Lower leg skin (tissue), 4 donors: ENCODE measurements at regions not wholly inside any gene's neighbourhood (a gene's known extent, or its start where the extent isn't known, plus 50 kb on each side); places are given as distances from the start of the nearest gene placed in this dataset.
"Not testable (repeated sequence)": the region's sequence is repeated elsewhere in the genome, so short reads cannot be mapped to it uniquely, and the experiment has no call there.

Experiments used
- DNase-seq, 2 donors: peaks; one replicate each; pipeline ENCODE4 v3.0.0-alpha.2; 2019; ENCODE audit warnings: low spot score in 2 of 2
- H3K4me3 ChIP-seq: fragments of 200-600 bp; sonication (generic); 2 replicates; pipeline ENCODE4 v1.5.1; 2017; ENCODE audit warnings: mild to moderate bottlenecking, low read depth; ENCODE audit not compliant: poor library complexity, severe bottlenecking
- CTCF ChIP-seq, 3 donors: fragments of 450-650 bp; IDR thresholded peaks; one replicate each; pipeline ENCODE4 v1.5.1; 2016; ENCODE audit warnings: antibody characterized with exemption in 3 of 3, mild to moderate bottlenecking in 3 of 3, moderate library complexity in 2 of 3
- POLR2A ChIP-seq, 2 donors: fragments of 450-650 bp; IDR thresholded peaks; one replicate each; pipeline ENCODE4 v1.6.1; 2016 to 2017; ENCODE audit warnings: antibody characterized with exemption in 2 of 2, mild to moderate bottlenecking in 1 of 2, moderate library complexity in 1 of 2
- WGBS, 2 donors: methylation state at CpG; one replicate each; pipeline ENCODE4 v1.1.5; 2018; 5-methylcytosine and 5-hydroxymethylcytosine counted together
- intact Hi-C: fragments of 100-400 bp; cut with DNase I; formaldehyde crosslinking; loops from one replicate; pipeline ENCODE4 v1.15.0; 2023; ENCODE audit warnings: low total_unique reads

- WGBS, 2 donors, result 64 to 67% methylated on average over 12 to 14 of the region's 14 CpGs
- H3K4me3 ChIP-seq, intact Hi-C loops: not testable (repeated sequence)
- peak in 1 of 2 donors; percentile 79 for DNase-seq
Measured at GRCh38 chr4:3910161-3910950, 144.2 kb downstream of the ADRA2C start.

- intact Hi-C loops, result no loop called here
- no peak overlapping the region for H3K4me3 ChIP-seq
- DNase-seq, result peak in 1 of 2 donors; percentile 4
- TF ChIP-seq CTCF (IDR thresholded peaks at IDR 0.05) (no peak), POLR2A (IDR thresholded peaks at IDR 0.05) (no peak)
- WGBS, 2 donors, result 80 to 90% methylated on average over 19 of the region's 19 CpGs
Measured at GRCh38 chr4:3911252-3911856, 145.2 kb downstream of the ADRA2C start.

- DNase-seq, intact Hi-C loops, H3K4me3 ChIP-seq: not testable (repeated sequence)
- WGBS, 2 donors, result 59 to 71% methylated on average over 4 of the region's 4 CpGs
Measured at GRCh38 chr4:3914511-3914910, 148.3 kb downstream of the ADRA2C start.

GRCh38 chr4:3919509-3919908 lies 153.3 kb downstream of the ADRA2C start:
- DNase-seq, intact Hi-C loops, H3K4me3 ChIP-seq: not testable (repeated sequence)
- 35 to 39% methylated on average over 9 of the region's 9 CpGs for WGBS, 2 donors

GRCh38 chr4:3921902-3922301 lies 155.7 kb downstream of the ADRA2C start:
- DNase-seq, H3K4me3 ChIP-seq, intact Hi-C loops: not testable (repeated sequence)
- WGBS, 2 donors, result 86 to 88% methylated on average over 3 of the region's 3 CpGs

- DNase-seq, intact Hi-C loops, H3K4me3 ChIP-seq: not testable (repeated sequence)
- 52 to 68% methylated on average over 3 to 4 of the region's 4 CpGs for WGBS, 2 donors
Measured at GRCh38 chr4:3925841-3926240, 159.7 kb downstream of the ADRA2C start.

- not testable (repeated sequence) for DNase-seq
Measured at GRCh38 chr4:3926271-3926670, 160.1 kb downstream of the ADRA2C start.

GRCh38 chr4:3926969-3927755 lies 161.0 kb downstream of the ADRA2C start:
- H3K4me3 ChIP-seq, intact Hi-C loops, DNase-seq: not testable (repeated sequence)
- 74 to 79% methylated on average over 11 of the region's 11 CpGs for WGBS, 2 donors

More at GRCh38 chr4:3926271-3926670, 160.1 kb downstream of the ADRA2C start:
- intact Hi-C loops, H3K4me3 ChIP-seq: not testable (repeated sequence)
- WGBS, 2 donors, result 67 to 75% methylated on average over 10 of the region's 10 CpGs

GRCh38 chr4:3929431-3929830 lies 163.2 kb downstream of the ADRA2C start:
- H3K4me3 ChIP-seq, DNase-seq, intact Hi-C loops: not testable (repeated sequence)
- 67 to 70% methylated on average over 8 of the region's 8 CpGs for WGBS, 2 donors

- not testable (repeated sequence) for DNase-seq
- WGBS, 2 donors, result 73 to 78% methylated on average over 8 of the region's 8 CpGs
Measured at GRCh38 chr4:3932734-3933133, 166.5 kb downstream of the ADRA2C start.

GRCh38 chr4:3935406-3935805 lies 169.2 kb downstream of the ADRA2C start:
- H3K4me3 ChIP-seq, intact Hi-C loops, DNase-seq: not testable (repeated sequence)
- WGBS, 2 donors, result 90 to 95% methylated on average over 10 of the region's 10 CpGs

More at GRCh38 chr4:3932734-3933133, 166.5 kb downstream of the ADRA2C start:
- H3K4me3 ChIP-seq, intact Hi-C loops: not testable (repeated sequence)
